T-cell (primary cell): ENCODE measurements at regions not wholly inside any gene's neighbourhood (a gene's known extent, or its start where the extent isn't known, plus 50 kb on each side); places are given as distances from the start of the nearest gene placed in this dataset.

Experiments
- ATAC-seq, 4 experiments: fragments of 200-7000 bp in 3 of 4; fragments of 150-1000 bp in 1 of 4; cut with Tn5 transposase; replicated peaks in 1 of 4; 1 replicate in 3 of 4; 2 replicates in 1 of 4; pipeline ENCODE4 v1.10.0; 2021; ENCODE audit warnings: moderate library complexity in 3 of 4, mild to moderate bottlenecking in 2 of 4, moderate number of reproducible peaks in 1 of 4
- CTCF ChIA-PET, 2 donors: fragments of 300-600 bp; sonication (Branson Sonifier 250); formaldehyde crosslinking; loops; one replicate each; lab custom pipeline; 2022; ENCODE audit warnings: antibody characterized with exemption in 2 of 2; lab: Charles Lee
- POLR2A ChIA-PET, 2 donors: fragments of 300-600 bp; sonication (Branson Sonifier 250); formaldehyde crosslinking; loops; one replicate each; lab custom pipeline; 2022; ENCODE audit warnings: antibody characterized with exemption in 2 of 2; lab: Charles Lee
- DNase-seq, 35 experiments: peaks; one replicate each; pipeline versions ENCODE4 v3.0.0 to v3.0.0-alpha.2; 2013 to 2023
- H3K27ac ChIP-seq: one replicate; pipeline ENCODE4 v1.5.1; 2013; ENCODE audit warnings: low read length
- H3K27me3 ChIP-seq, 2 experiments: replicated peaks in 1 of 2; 1 replicate in 1 of 2; 2 replicates in 1 of 2; pipeline versions ENCODE4 v1.6.1 to v1.7.0; 2013; ENCODE audit warnings: low read length in 1 of 2, mixed read lengths in 1 of 2; ENCODE audit not compliant: control insufficient read depth in 2 of 2, insufficient read depth in 2 of 2; ENCODE audit errors: extremely low read depth in 1 of 2
- H3K36me3 ChIP-seq, 2 donors: 1 replicate in 1 of 2; 2 replicates in 1 of 2; pipeline versions ENCODE4 v1.6.1 to v1.7.0; 2013; ENCODE audit warnings: low read length in 1 of 2; ENCODE audit not compliant: control insufficient read depth in 2 of 2, insufficient read depth in 1 of 2; ENCODE audit errors: extremely low read depth in 1 of 2
- H3K4me1 ChIP-seq, 2 experiments: 1 replicate in 1 of 2; 2 replicates in 1 of 2; pipeline versions ENCODE4 v1.6.1 to v1.7.0; 2013; ENCODE audit warnings: low read length in 2 of 2, mixed read lengths in 1 of 2; ENCODE audit not compliant: insufficient read depth in 2 of 2, control insufficient read depth in 1 of 2; ENCODE audit errors: extremely low read depth in 1 of 2
- H3K4me3 ChIP-seq, 2 donors: 1 replicate in 1 of 2; 2 replicates in 1 of 2; pipeline versions ENCODE4 v1.5.1 to v1.7.0; 2013; ENCODE audit warnings: mild to moderate bottlenecking in 2 of 2, low read length in 1 of 2, moderate library complexity in 1 of 2; ENCODE audit not compliant: control insufficient read depth in 1 of 2; ENCODE audit errors: extremely low read depth in 1 of 2
- H3K9me3 ChIP-seq: 2 replicates; pipeline ENCODE4 v1.7.0; 2013
- H3K27ac Mint-ChIP-seq, 2 donors: one replicate each; pipeline ENCODE4 v1.8.0; 2020 to 2021; ENCODE audit warnings: mild to moderate bottlenecking in 2 of 2, mixed read lengths in 2 of 2
- H3K27me3 Mint-ChIP-seq, 2 donors: one replicate each; pipeline ENCODE4 v1.8.0; 2021 to 2022; ENCODE audit warnings: mixed read lengths in 2 of 2
- H3K36me3 Mint-ChIP-seq: one replicate; pipeline ENCODE4 v1.8.0; 2021; ENCODE audit warnings: mixed read lengths
- H3K4me1 Mint-ChIP-seq, 3 donors: one replicate each; pipeline ENCODE4 v1.8.0; 2020 to 2022; ENCODE audit warnings: mixed read lengths in 3 of 3, mild to moderate bottlenecking in 1 of 3
- H3K4me3 Mint-ChIP-seq, 3 donors: one replicate each; pipeline ENCODE4 v1.8.0; 2020 to 2022; ENCODE audit warnings: mild to moderate bottlenecking in 3 of 3, mixed read lengths in 3 of 3, moderate library complexity in 3 of 3
- H3K9me3 Mint-ChIP-seq, 3 donors: one replicate each; pipeline ENCODE4 v1.8.0; 2020 to 2022; ENCODE audit warnings: mixed read lengths in 3 of 3
- WGBS: methylation state at CpG from one replicate; pipeline ENCODE4 v1.1.5; 2013; ENCODE audit warnings: missing lambda C conversion rate; ENCODE audit not compliant: insufficient coverage; 5-methylcytosine and 5-hydroxymethylcytosine counted together

GRCh38 chr13:63414247-63414646 is 1998.6 kb upstream of the PCDH20 start:
- Histone ChIP-seq H3K9me3 (no peaks in the 10 kb centered on the region), H3K4me3 (no peak overlapping the region), H3K4me1 (no peaks in the 10 kb centered on the region), H3K36me3 (no peaks in the 10 kb centered on the region), H3K27me3 (no peaks in the 10 kb centered on the region), H3K27ac (no peak overlapping the region)
- H3K4me3 Mint-ChIP-seq = no peak overlapping the region
- no peaks in the 10 kb centered on the region for H3K4me1 Mint-ChIP-seq
- POLR2A ChIA-PET = no interaction called here
- CTCF ChIA-PET = no interaction called here
- peaks cover 7 to 18% (median 8%) of the 10 kb centered on the region in 3 donors for H3K9me3 Mint-ChIP-seq
- H3K36me3 Mint-ChIP-seq = no peaks in the 10 kb centered on the region
- ATAC-seq = no peak
- no CpG with 5 or more reads among the region's 2 CpGs for WGBS
- no peaks in the 10 kb centered on the region for H3K27me3 Mint-ChIP-seq
- no peak overlapping the region for H3K27ac Mint-ChIP-seq
- DNase-seq = no peak

- H3K27ac ChIP-seq = no peak overlapping the region
- no peaks in the 10 kb centered on the region for H3K4me1 ChIP-seq
- no peak for DNase-seq
- no peak for ATAC-seq
- H3K9me3 ChIP-seq = no peaks in the 10 kb centered on the region
- H3K27me3 ChIP-seq = no peaks in the 10 kb centered on the region
- Mint-ChIP-seq H3K27me3 (no peaks in the 10 kb centered on the region), H3K4me1 (no peaks in the 10 kb centered on the region), H3K36me3 (no peaks in the 10 kb centered on the region), H3K27ac (no peak overlapping the region), H3K4me3 (no peak overlapping the region), H3K9me3 (peaks cover 9 to 19% (median 15%) of the 10 kb centered on the region in 3 donors)
- CTCF ChIA-PET = no interaction called here
- WGBS = no CpG with 5 or more reads among the region's 7 CpGs
- no peaks in the 10 kb centered on the region for H3K36me3 ChIP-seq
- no peak overlapping the region for H3K4me3 ChIP-seq
- POLR2A ChIA-PET = no interaction called here
Measured at GRCh38 chr13:63409791-63410351, 1994.2 kb upstream of the PCDH20 start.

- CTCF ChIA-PET = no interaction called here
- Mint-ChIP-seq H3K9me3 (peaks cover 10 to 22% (median 15%) of the 10 kb centered on the region in 3 donors), H3K36me3 (no peaks in the 10 kb centered on the region), H3K27ac (no peak overlapping the region), H3K4me3 (no peak overlapping the region), H3K27me3 (no peaks in the 10 kb centered on the region), H3K4me1 (no peaks in the 10 kb centered on the region)
- Histone ChIP-seq H3K4me3 (no peak overlapping the region), H3K4me1 (no peaks in the 10 kb centered on the region), H3K36me3 (no peaks in the 10 kb centered on the region), H3K9me3 (no peaks in the 10 kb centered on the region), H3K27ac (no peak overlapping the region), H3K27me3 (no peaks in the 10 kb centered on the region)
- WGBS = no CpG with 5 or more reads among the region's 4 CpGs
- POLR2A ChIA-PET = no interaction called here
- ATAC-seq (no peak), DNase-seq (no peak)
Measured at GRCh38 chr13:63408331-63409189, 1992.9 kb upstream of the PCDH20 start.

GRCh38 chr13:63403733-63404132 is 1988.1 kb upstream of the PCDH20 start:
- no peaks in the 10 kb centered on the region for H3K36me3 Mint-ChIP-seq
- Histone ChIP-seq H3K9me3 (no peaks in the 10 kb centered on the region), H3K36me3 (no peaks in the 10 kb centered on the region), H3K27ac (no peak overlapping the region), H3K4me3 (no peak overlapping the region), H3K27me3 (no peaks in the 10 kb centered on the region), H3K4me1 (no peaks in the 10 kb centered on the region)
- POLR2A ChIA-PET = no interaction called here
- H3K9me3 Mint-ChIP-seq = peaks cover 24 to 30% (median 26%) of the 10 kb centered on the region in 3 donors
- no peak overlapping the region for H3K4me3 Mint-ChIP-seq
- no peaks in the 10 kb centered on the region for H3K4me1 Mint-ChIP-seq
- no peaks in the 10 kb centered on the region for H3K27me3 Mint-ChIP-seq
- ATAC-seq = no peak
- no peak overlapping the region for H3K27ac Mint-ChIP-seq
- CTCF ChIA-PET = no interaction called here
- DNase-seq = no peak

- no peak overlapping the region for H3K27ac ChIP-seq
- H3K27me3 ChIP-seq = no peaks in the 10 kb centered on the region
- Mint-ChIP-seq H3K27ac (no peak overlapping the region), H3K9me3 (peaks cover under 1 to 6% (median 4%) of the 10 kb centered on the region in 3 donors), H3K27me3 (no peaks in the 10 kb centered on the region), H3K36me3 (no peaks in the 10 kb centered on the region), H3K4me1 (no peaks in the 10 kb centered on the region), H3K4me3 (no peak overlapping the region)
- H3K4me1 ChIP-seq = no peaks in the 10 kb centered on the region
- CTCF ChIA-PET = no interaction called here
- DNase-seq (no peak), ATAC-seq (no peak)
- no peak overlapping the region for H3K4me3 ChIP-seq
- 91% methylated on average over 5 of the region's 9 CpGs for WGBS
- no peaks in the 10 kb centered on the region for H3K36me3 ChIP-seq
- POLR2A ChIA-PET = no interaction called here
- no peaks in the 10 kb centered on the region for H3K9me3 ChIP-seq
Measured at GRCh38 chr13:63396746-63397145, 1981.1 kb upstream of the PCDH20 start.

GRCh38 chr13:63393112-63393511 is 1977.5 kb upstream of the PCDH20 start:
- H3K4me3 ChIP-seq = no peak overlapping the region
- H3K27ac ChIP-seq = no peak overlapping the region
- H3K27me3 ChIP-seq = no peaks in the 10 kb centered on the region
- DNase-seq = no peak
- Mint-ChIP-seq H3K9me3 (peaks cover 4 to 8% (median 7%) of the 10 kb centered on the region in 3 donors), H3K36me3 (no peaks in the 10 kb centered on the region), H3K4me1 (no peaks in the 10 kb centered on the region), H3K27me3 (no peaks in the 10 kb centered on the region), H3K4me3 (no peak overlapping the region), H3K27ac (no peak overlapping the region)
- H3K36me3 ChIP-seq = no peaks in the 10 kb centered on the region
- POLR2A ChIA-PET = no interaction called here
- no CpG with 5 or more reads among the region's 3 CpGs for WGBS
- CTCF ChIA-PET = no interaction called here
- no peaks in the 10 kb centered on the region for H3K4me1 ChIP-seq
- H3K9me3 ChIP-seq = no peaks in the 10 kb centered on the region
- no peak for ATAC-seq
